Ammon's horn (tissue), 1 donor: ENCODE measurements at regions not wholly inside any gene's neighbourhood (a gene's known extent, or its start where the extent isn't known, plus 50 kb on each side); places are given as distances from the start of the nearest gene placed in this dataset.

Experiments used
- DNase-seq: peaks from one replicate; pipeline ENCODE4 v3.0.0-alpha.2; 2016; ENCODE audit warnings: low spot score

GRCh38 chr20:42020316-42020715 lies 402.1 kb upstream of the CHD6 start:
- no peak for DNase-seq

GRCh38 chr20:42018979-42019378 lies 400.8 kb upstream of the CHD6 start:
- DNase-seq: no peak

- no peak for DNase-seq
Measured at GRCh38 chr20:42010090-42010489, 391.9 kb upstream of the CHD6 start.

GRCh38 chr20:42007251-42007650 lies 389.1 kb upstream of the CHD6 start:
- no peak for DNase-seq

- DNase-seq: no peak
Measured at GRCh38 chr20:42005211-42005610, 387.0 kb upstream of the CHD6 start.

GRCh38 chr20:42003380-42003779 lies 385.2 kb upstream of the CHD6 start:
- DNase-seq: no peak

GRCh38 chr20:41998539-41999341 lies 380.6 kb upstream of the CHD6 start:
- DNase-seq: no peak

- DNase-seq: no peak
Measured at GRCh38 chr20:41996951-41997350, 378.8 kb upstream of the CHD6 start.

- no peak for DNase-seq
Measured at GRCh38 chr20:41992481-41992880, 374.3 kb upstream of the CHD6 start.

GRCh38 chr20:41991412-41991811 lies 373.2 kb upstream of the CHD6 start:
- no peak for DNase-seq

- DNase-seq: no peak
Measured at GRCh38 chr20:41989935-41990635, 371.9 kb upstream of the CHD6 start.

GRCh38 chr20:41989039-41989679 lies 371.0 kb upstream of the CHD6 start:
- DNase-seq: no peak

- DNase-seq: no peak
Measured at GRCh38 chr20:41984031-41984430, 365.9 kb upstream of the CHD6 start.

- no peak for DNase-seq
Measured at GRCh38 chr20:41983159-41983558, 365.0 kb upstream of the CHD6 start.

- DNase-seq: no peak
Measured at GRCh38 chr20:41981746-41982145, 363.6 kb upstream of the CHD6 start.

GRCh38 chr20:41978875-41979274 lies 360.7 kb upstream of the CHD6 start:
- no peak for DNase-seq

GRCh38 chr20:41978246-41978790 lies 360.1 kb upstream of the CHD6 start:
- no peak for DNase-seq

GRCh38 chr20:41969656-41970055 lies 351.5 kb upstream of the CHD6 start:
- peak; percentile 50 for DNase-seq

- DNase-seq: no peak
Measured at GRCh38 chr20:41960166-41960565, 342.0 kb upstream of the CHD6 start.

GRCh38 chr20:41958391-41958790 lies 340.2 kb upstream of the CHD6 start:
- DNase-seq: no peak

GRCh38 chr20:41956338-41957074 lies 338.3 kb upstream of the CHD6 start:
- DNase-seq: peak; percentile 12

GRCh38 chr20:41952166-41952565 lies 334.0 kb upstream of the CHD6 start:
- DNase-seq: no peak
